T-helper 17 cell (primary cell): ENCODE measurements at regions not wholly inside any gene's neighbourhood (a gene's known extent, or its start where the extent isn't known, plus 50 kb on each side); places are given as distances from the start of the nearest gene placed in this dataset.
"Not testable (repeated sequence)": the region's sequence is repeated elsewhere in the genome, so short reads cannot be mapped to it uniquely, and the experiment has no call there.

Experiments
- ATAC-seq: fragments of 150-1000 bp; cut with Tn5 transposase; 2 replicates; pipeline ENCODE4 v1.10.0; 2021; ENCODE audit warnings: mild to moderate bottlenecking, moderate library complexity
- DNase-seq, 3 donors: peaks; one replicate each; pipeline versions ENCODE4 v3.0.0 to v3.0.0-alpha.2; 2020 to 2021
- H3K9me3 ChIP-seq: one replicate; pipeline ENCODE4 v1.7.0; 2013; ENCODE audit warnings: low read length, mild to moderate bottlenecking; ENCODE audit not compliant: control insufficient read depth, poor library complexity, severe bottlenecking
- H3K27ac Mint-ChIP-seq: one replicate; pipeline ENCODE4 v1.8.0; 2022; ENCODE audit warnings: mild to moderate bottlenecking, moderate library complexity, mixed read lengths
- H3K27me3 Mint-ChIP-seq: one replicate; pipeline ENCODE4 v1.8.0; 2022; ENCODE audit warnings: mixed read lengths
- H3K36me3 Mint-ChIP-seq: one replicate; pipeline ENCODE4 v1.8.0; 2022; ENCODE audit warnings: low read depth, mixed read lengths
- H3K4me1 Mint-ChIP-seq: one replicate; pipeline ENCODE4 v1.8.0; 2022; ENCODE audit warnings: mild to moderate bottlenecking, mixed read lengths
- H3K4me3 Mint-ChIP-seq: one replicate; pipeline ENCODE4 v1.8.0; 2022; ENCODE audit warnings: mild to moderate bottlenecking, moderate library complexity, mixed read lengths

DNA sequence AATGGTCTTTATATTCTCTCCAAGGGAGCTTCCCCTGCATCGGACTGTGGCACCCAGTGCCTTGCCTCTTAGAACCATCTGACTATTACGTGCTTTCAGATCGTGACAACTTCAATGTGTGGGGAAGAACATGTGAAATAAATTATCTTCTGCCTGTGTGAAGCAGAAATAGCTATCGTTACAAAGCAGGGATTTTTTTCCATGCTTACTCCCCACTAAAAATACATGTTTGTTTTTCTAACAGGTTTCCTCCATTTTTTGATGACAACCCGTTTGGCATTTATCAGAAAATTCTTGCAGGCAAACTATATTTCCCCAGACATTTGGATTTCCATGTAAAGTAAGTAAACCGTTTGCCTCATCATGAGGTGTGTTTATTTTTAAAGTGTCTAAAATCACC, 444.3 kb upstream of the AMELY start:
- not testable (repeated sequence) for H3K36me3 Mint-ChIP-seq, H3K27ac Mint-ChIP-seq, H3K4me3 Mint-ChIP-seq, H3K4me1 Mint-ChIP-seq, H3K9me3 ChIP-seq, DNase-seq, H3K27me3 Mint-ChIP-seq, ATAC-seq

- DNase-seq (peak in 2 of 3 donors; percentile 17 to 37), ATAC-seq (peak; percentile 63)
- H3K27ac Mint-ChIP-seq = peak overlapping the region; percentile 87
- H3K36me3 Mint-ChIP-seq = peaks cover 10% of the 10 kb centered on the region
- no peaks in the 10 kb centered on the region for H3K27me3 Mint-ChIP-seq
- H3K4me1 Mint-ChIP-seq = peaks cover 16% of the 10 kb centered on the region
- no peaks in the 10 kb centered on the region for H3K9me3 ChIP-seq
- peak overlapping the region; percentile 33 for H3K4me3 Mint-ChIP-seq
Measured at GRCh38 chrY:7344661-7345060, 433.1 kb upstream of the AMELY start.

GRCh38 chrY:7343261-7343660, 431.7 kb upstream of the AMELY start:
- Mint-ChIP-seq H3K27me3 (no peaks in the 10 kb centered on the region), H3K4me1 (peaks cover 21% of the 10 kb centered on the region), H3K36me3 (peaks cover 10% of the 10 kb centered on the region), H3K27ac (peak overlapping the region; percentile 87), H3K4me3 (no peak overlapping the region)
- H3K9me3 ChIP-seq = no peaks in the 10 kb centered on the region
- ATAC-seq (no peak), DNase-seq (no peak)

DNA sequence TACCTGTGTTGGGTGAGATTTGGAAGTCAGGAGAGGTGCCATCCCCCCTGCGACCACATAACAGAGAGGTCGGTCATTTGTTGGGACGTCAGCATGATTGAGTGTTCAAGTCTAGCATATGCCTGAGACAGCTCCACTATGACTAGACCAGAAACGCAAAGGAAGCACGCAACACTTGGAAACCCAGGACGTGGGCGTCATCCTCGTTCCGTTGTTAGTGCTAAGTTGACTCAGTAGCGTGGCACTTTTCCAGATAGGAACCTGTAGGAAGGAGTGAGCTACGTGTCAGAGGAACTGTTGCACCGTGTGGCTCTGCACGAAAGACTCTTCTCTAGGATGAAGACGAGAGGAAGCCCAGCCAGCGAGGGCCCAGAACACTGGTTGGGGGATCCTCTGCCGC, 431.2 kb upstream of the AMELY start:
- ATAC-seq, H3K4me3 Mint-ChIP-seq, H3K36me3 Mint-ChIP-seq: not testable (repeated sequence)

GRCh38 chrY:7339391-7340087, 428.0 kb upstream of the AMELY start:
- Mint-ChIP-seq H3K27ac (peak overlapping the region; percentile 89), H3K36me3 (peaks cover 8% of the 10 kb centered on the region), H3K4me1 (peaks cover 34% of the 10 kb centered on the region), H3K27me3 (no peaks in the 10 kb centered on the region), H3K4me3 (peak overlapping the region; percentile 49)
- H3K9me3 ChIP-seq = no peaks in the 10 kb centered on the region
- DNase-seq (no peak), ATAC-seq (peak; percentile 70)

More for the DNA sequence above, 431.2 kb upstream of the AMELY start:
- H3K9me3 ChIP-seq, H3K27me3 Mint-ChIP-seq, DNase-seq: not testable (repeated sequence)
- peak overlapping the region; percentile 87 for H3K27ac Mint-ChIP-seq
- peaks cover 24% of the 10 kb centered on the region for H3K4me1 Mint-ChIP-seq

- DNase-seq (no peak), ATAC-seq (peak; percentile 57)
- peaks cover 2% of the 10 kb centered on the region for H3K36me3 Mint-ChIP-seq
- H3K27ac Mint-ChIP-seq = peak overlapping the region; percentile 89
- no peaks in the 10 kb centered on the region for H3K9me3 ChIP-seq
- peak overlapping the region; percentile 50 for H3K4me3 Mint-ChIP-seq
- peaks cover 31% of the 10 kb centered on the region for H3K4me1 Mint-ChIP-seq
- H3K27me3 Mint-ChIP-seq = no peaks in the 10 kb centered on the region
Measured at GRCh38 chrY:7336023-7336873, 424.7 kb upstream of the AMELY start.

DNA sequence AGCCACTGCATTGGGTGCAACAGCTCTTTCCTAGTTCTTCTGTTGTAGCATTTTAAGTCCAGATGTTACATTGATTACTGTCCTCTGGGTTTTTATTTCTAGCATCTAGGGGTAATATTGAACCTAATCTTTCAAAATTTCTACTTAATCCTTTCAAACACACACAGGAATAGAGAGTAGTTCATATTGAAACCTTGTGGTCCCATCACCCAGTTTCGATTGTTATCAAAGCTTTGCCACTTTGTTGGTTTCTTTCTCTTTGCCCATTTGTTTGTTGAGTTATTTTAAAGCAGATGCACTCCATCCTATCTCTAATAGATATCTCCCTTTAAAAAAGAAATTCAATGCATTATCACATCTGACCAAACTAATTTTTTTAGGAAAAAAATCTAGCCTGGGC, 422.9 kb upstream of the AMELY start:
- H3K36me3 Mint-ChIP-seq = peaks cover 4% of the 10 kb centered on the region
- peak overlapping the region; percentile 84 for H3K27ac Mint-ChIP-seq
- H3K27me3 Mint-ChIP-seq = no peaks in the 10 kb centered on the region
- no peak for DNase-seq
- H3K9me3 ChIP-seq = no peaks in the 10 kb centered on the region
- H3K4me3 Mint-ChIP-seq = peak overlapping the region; percentile 47
- ATAC-seq = peak; percentile 33
- H3K4me1 Mint-ChIP-seq = peaks cover 33% of the 10 kb centered on the region

GRCh38 chrY:7326296-7327246, 415.0 kb upstream of the AMELY start:
- H3K4me1 Mint-ChIP-seq = peaks cover 35% of the 10 kb centered on the region
- H3K27me3 Mint-ChIP-seq = no peaks in the 10 kb centered on the region
- peak in 2 of 3 donors; percentile 5 to 34 for DNase-seq
- peak overlapping the region; percentile 82 for H3K4me3 Mint-ChIP-seq
- peak overlapping the region; percentile 96 for H3K27ac Mint-ChIP-seq
- H3K9me3 ChIP-seq = no peaks in the 10 kb centered on the region
- ATAC-seq = peak; percentile 94
- peaks cover 2% of the 10 kb centered on the region for H3K36me3 Mint-ChIP-seq

DNA sequence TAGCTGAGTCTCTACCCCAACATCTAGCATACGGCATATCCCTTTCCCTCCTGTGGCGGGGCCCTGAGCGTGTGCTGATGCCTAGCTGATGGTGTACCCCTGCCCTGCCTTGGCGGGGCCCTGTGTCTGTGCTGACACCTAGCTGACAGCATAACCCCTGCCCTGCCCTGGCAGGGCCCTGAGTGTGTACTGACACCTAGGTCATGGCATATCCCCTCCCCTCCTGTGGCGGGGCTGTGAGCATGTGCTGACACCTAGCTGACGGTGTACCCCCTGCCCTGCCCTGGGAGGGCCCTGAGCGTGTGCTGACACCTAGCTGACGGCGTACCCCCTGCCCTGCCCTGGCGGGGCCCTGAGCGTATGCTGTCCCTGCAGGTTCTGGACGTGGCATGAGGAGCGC, 414.0 kb upstream of the AMELY start:
- peak overlapping the region; percentile 96 for H3K27ac Mint-ChIP-seq
- H3K27me3 Mint-ChIP-seq = no peaks in the 10 kb centered on the region
- peak overlapping the region; percentile 82 for H3K4me3 Mint-ChIP-seq
- peak; percentile 35 for ATAC-seq
- peaks cover 35% of the 10 kb centered on the region for H3K4me1 Mint-ChIP-seq
- no peaks in the 10 kb centered on the region for H3K9me3 ChIP-seq
- peaks cover 2% of the 10 kb centered on the region for H3K36me3 Mint-ChIP-seq
- DNase-seq = no peak

DNA sequence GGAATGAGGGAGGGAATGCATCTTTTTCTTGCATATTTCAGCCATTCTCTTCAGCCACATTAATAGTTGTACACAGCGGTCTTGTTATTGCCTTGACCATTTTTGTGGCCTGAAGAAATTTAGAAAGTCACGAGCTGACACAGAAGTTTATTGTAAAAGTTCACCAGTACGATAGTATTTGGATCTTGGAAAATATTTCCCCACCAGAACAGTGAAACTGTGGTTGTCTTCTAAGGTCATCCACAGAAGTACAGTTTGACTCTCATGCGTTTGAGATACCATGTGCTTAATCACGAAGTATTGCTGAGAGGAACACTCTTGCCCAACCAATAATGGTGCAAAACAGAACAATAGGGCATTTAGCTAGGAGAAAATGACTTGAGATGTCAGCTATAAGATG, 409.2 kb upstream of the AMELY start:
- Mint-ChIP-seq H3K4me3 (no peak overlapping the region), H3K36me3 (no peaks in the 10 kb centered on the region), H3K4me1 (peaks cover 51% of the 10 kb centered on the region), H3K27ac (peak overlapping the region; percentile 88), H3K27me3 (no peaks in the 10 kb centered on the region)
- ATAC-seq = no peak
- DNase-seq = no peak
- no peaks in the 10 kb centered on the region for H3K9me3 ChIP-seq

- H3K27me3 Mint-ChIP-seq, ATAC-seq, DNase-seq, H3K36me3 Mint-ChIP-seq, H3K9me3 ChIP-seq: not testable (repeated sequence)
- Mint-ChIP-seq H3K4me1 (peaks cover 50% of the 10 kb centered on the region), H3K27ac (peak overlapping the region; percentile 88), H3K4me3 (peak overlapping the region; percentile 56)
Measured at GRCh38 chrY:7320171-7320570, 408.6 kb upstream of the AMELY start.

GRCh38 chrY:7318122-7318521, 406.6 kb upstream of the AMELY start:
- Mint-ChIP-seq H3K27ac (peak overlapping the region; percentile 80), H3K36me3 (no peaks in the 10 kb centered on the region), H3K4me3 (peak overlapping the region; percentile 70), H3K4me1 (peaks cover 43% of the 10 kb centered on the region), H3K27me3 (no peaks in the 10 kb centered on the region)
- ATAC-seq (no peak), DNase-seq (no peak)
- H3K9me3 ChIP-seq = no peaks in the 10 kb centered on the region

GRCh38 chrY:7317571-7317970, 406.0 kb upstream of the AMELY start:
- H3K4me1 Mint-ChIP-seq = peaks cover 41% of the 10 kb centered on the region
- H3K27me3 Mint-ChIP-seq = no peaks in the 10 kb centered on the region
- DNase-seq (no peak), ATAC-seq (no peak)
- no peaks in the 10 kb centered on the region for H3K9me3 ChIP-seq
- H3K27ac Mint-ChIP-seq = peak overlapping the region; percentile 80
- peak overlapping the region; percentile 70 for H3K4me3 Mint-ChIP-seq
- no peaks in the 10 kb centered on the region for H3K36me3 Mint-ChIP-seq
